ENCODE measurements at regions not wholly inside any gene's neighbourhood (a gene's known extent, or its start where the extent isn't known, plus 50 kb on each side); places are given as distances from the start of the nearest gene placed in this dataset.

DNA sequence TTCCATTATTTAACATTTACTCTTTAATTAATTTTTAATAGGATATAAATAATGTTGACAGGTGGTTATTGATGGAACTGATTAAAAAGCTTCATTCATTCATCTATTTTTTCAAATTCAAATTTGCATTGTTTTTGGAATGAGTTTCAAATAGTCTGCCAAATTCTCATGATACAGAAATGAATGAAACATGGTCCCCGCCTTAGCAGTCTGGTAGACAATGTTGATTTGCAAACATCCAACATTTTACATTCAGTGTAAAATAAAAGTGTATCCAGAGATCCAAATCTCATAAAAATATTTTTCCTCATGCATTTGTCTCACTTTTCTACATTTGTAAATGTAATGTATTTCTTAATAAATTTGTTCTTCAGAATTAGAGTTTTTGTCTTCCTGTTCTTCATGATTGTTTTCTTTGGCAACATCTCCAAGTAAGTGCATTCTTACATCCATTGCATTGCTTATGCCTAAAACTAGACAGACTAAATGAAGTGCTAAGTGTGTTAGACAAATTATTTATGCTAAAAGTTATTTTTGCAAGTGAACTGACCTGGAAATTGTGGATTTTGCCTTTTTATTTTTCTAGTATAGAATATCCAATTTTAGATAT is 142.3 kb downstream of the PCDH18 start:
- TF ChIP-seq ZNF384 (IDR thresholded peaks at IDR 0.05; ENCODE audit: borderline replicate concordance, low read depth, low read length) (no peak), HDAC6 (IDR thresholded peaks at IDR 0.05; ENCODE audit: unreplicated experiment) (no peak), TAF1 (IDR thresholded peaks at IDR 0.05; ENCODE audit: borderline replicate concordance, low read depth, low read length) (no peak), BRCA1 (IDR thresholded peaks at IDR 0.05; ENCODE audit: low read depth, low read length) (no peak)
- TF ChIP-seq, protein P1, sequence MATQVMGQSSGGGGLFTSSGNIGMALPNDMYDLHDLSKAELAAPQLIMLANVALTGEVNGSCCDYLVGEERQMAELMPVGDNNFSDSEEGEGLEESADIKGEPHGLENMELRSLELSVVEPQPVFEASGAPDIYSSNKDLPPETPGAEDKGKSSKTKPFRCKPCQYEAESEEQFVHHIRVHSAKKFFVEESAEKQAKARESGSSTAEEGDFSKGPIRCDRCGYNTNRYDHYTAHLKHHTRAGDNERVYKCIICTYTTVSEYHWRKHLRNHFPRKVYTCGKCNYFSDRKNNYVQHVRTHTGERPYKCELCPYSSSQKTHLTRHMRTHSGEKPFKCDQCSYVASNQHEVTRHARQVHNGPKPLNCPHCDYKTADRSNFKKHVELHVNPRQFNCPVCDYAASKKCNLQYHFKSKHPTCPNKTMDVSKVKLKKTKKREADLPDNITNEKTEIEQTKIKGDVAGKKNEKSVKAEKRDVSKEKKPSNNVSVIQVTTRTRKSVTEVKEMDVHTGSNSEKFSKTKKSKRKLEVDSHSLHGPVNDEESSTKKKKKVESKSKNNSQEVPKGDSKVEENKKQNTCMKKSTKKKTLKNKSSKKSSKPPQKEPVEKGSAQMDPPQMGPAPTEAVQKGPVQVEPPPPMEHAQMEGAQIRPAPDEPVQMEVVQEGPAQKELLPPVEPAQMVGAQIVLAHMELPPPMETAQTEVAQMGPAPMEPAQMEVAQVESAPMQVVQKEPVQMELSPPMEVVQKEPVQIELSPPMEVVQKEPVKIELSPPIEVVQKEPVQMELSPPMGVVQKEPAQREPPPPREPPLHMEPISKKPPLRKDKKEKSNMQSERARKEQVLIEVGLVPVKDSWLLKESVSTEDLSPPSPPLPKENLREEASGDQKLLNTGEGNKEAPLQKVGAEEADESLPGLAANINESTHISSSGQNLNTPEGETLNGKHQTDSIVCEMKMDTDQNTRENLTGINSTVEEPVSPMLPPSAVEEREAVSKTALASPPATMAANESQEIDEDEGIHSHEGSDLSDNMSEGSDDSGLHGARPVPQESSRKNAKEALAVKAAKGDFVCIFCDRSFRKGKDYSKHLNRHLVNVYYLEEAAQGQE (IDR thresholded peaks at IDR 0.05; ENCODE audit: low read depth, low read length) = no peak
